NT2/D1 (cell line): ENCODE measurements at regions not wholly inside any gene's neighbourhood (a gene's known extent, or its start where the extent isn't known, plus 50 kb on each side); places are given as distances from the start of the nearest gene placed in this dataset.

ENCODE experiments used
- DNase-seq: peaks from one replicate; pipeline ENCODE4 v3.0.0-alpha.2; 2011; ENCODE audit warnings: low read depth, low spot score
- H3K27me3 ChIP-seq: 2 replicates; pipeline ENCODE4 v1.6.0; 2011; ENCODE audit warnings: mild to moderate bottlenecking; ENCODE audit not compliant: insufficient read length, insufficient read depth
- H3K36me3 ChIP-seq: 2 replicates; pipeline ENCODE4 v1.6.1; 2011; ENCODE audit warnings: mild to moderate bottlenecking, low read length, mixed read lengths; ENCODE audit not compliant: insufficient read depth, insufficient read length
- H3K4me1 ChIP-seq: 2 replicates; pipeline ENCODE4 v1.5.1; 2011; ENCODE audit not compliant: insufficient read depth, insufficient read length
- H3K4me3 ChIP-seq: 2 replicates; pipeline ENCODE4 v1.5.1; 2011; ENCODE audit warnings: low read depth; ENCODE audit not compliant: insufficient read length
- H3K9ac ChIP-seq: 2 replicates; pipeline ENCODE4 v1.6.0; 2011; ENCODE audit warnings: low read depth; ENCODE audit not compliant: insufficient read length
- H3K9me3 ChIP-seq: 2 replicates; pipeline ENCODE4 v1.5.1; 2011; ENCODE audit warnings: mild to moderate bottlenecking, low read length; ENCODE audit not compliant: insufficient read depth
- SUZ12 ChIP-seq: IDR thresholded peaks from 2 replicates; pipeline ENCODE4 v1.6.1; 2011; ENCODE audit not compliant: insufficient read length, insufficient read depth; ENCODE audit errors: extremely low read depth
- YY1 ChIP-seq: IDR thresholded peaks from 2 replicates; pipeline ENCODE4 v1.6.1; 2011; ENCODE audit not compliant: insufficient read length, insufficient read depth
- ZNF274 ChIP-seq: IDR thresholded peaks from 2 replicates; pipeline ENCODE4 v1.6.1; 2011; ENCODE audit warnings: mild to moderate bottlenecking, low read depth, low read length

GRCh38 chr5:155097995-155098394, 84.4 kb downstream of the KIF4B start:
- H3K36me3 ChIP-seq, result no peaks in the 10 kb centered on the region
- H3K9ac ChIP-seq, result no peak overlapping the region
- TF ChIP-seq SUZ12 (no peak), YY1 (no peak), ZNF274 (no peak)
- no peaks in the 10 kb centered on the region for H3K4me1 ChIP-seq
- DNase-seq, result no peak
- no peaks in the 10 kb centered on the region for H3K9me3 ChIP-seq
- no peaks in the 10 kb centered on the region for H3K27me3 ChIP-seq
- no peak overlapping the region for H3K4me3 ChIP-seq

GRCh38 chr5:155098433-155098832, 84.9 kb downstream of the KIF4B start:
- H3K4me3 ChIP-seq, result no peak overlapping the region
- no peaks in the 10 kb centered on the region for H3K27me3 ChIP-seq
- H3K9me3 ChIP-seq, result no peaks in the 10 kb centered on the region
- H3K36me3 ChIP-seq, result no peaks in the 10 kb centered on the region
- no peak for DNase-seq
- no peak for TF ChIP-seq SUZ12
- no peak for TF ChIP-seq YY1
- no peak for TF ChIP-seq ZNF274
- H3K4me1 ChIP-seq, result no peaks in the 10 kb centered on the region
- no peak overlapping the region for H3K9ac ChIP-seq

GRCh38 chr5:155101697-155102096, 88.1 kb downstream of the KIF4B start:
- TF ChIP-seq YY1 (no peak), ZNF274 (no peak), SUZ12 (no peak)
- DNase-seq, result no peak
- Histone ChIP-seq H3K4me1 (no peaks in the 10 kb centered on the region), H3K9ac (no peak overlapping the region), H3K27me3 (no peaks in the 10 kb centered on the region), H3K9me3 (no peaks in the 10 kb centered on the region), H3K36me3 (no peaks in the 10 kb centered on the region), H3K4me3 (no peak overlapping the region)

GRCh38 chr5:155103146-155103545, 89.6 kb downstream of the KIF4B start:
- TF ChIP-seq ZNF274, result no peak
- TF ChIP-seq YY1, result no peak
- no peak for TF ChIP-seq SUZ12
- Histone ChIP-seq H3K9me3 (no peaks in the 10 kb centered on the region), H3K4me3 (no peak overlapping the region), H3K9ac (no peak overlapping the region), H3K36me3 (no peaks in the 10 kb centered on the region), H3K4me1 (no peaks in the 10 kb centered on the region), H3K27me3 (no peaks in the 10 kb centered on the region)
- no peak for DNase-seq

- no peak for DNase-seq
- no peaks in the 10 kb centered on the region for H3K9me3 ChIP-seq
- TF ChIP-seq SUZ12 (no peak), YY1 (no peak)
- H3K27me3 ChIP-seq, result no peaks in the 10 kb centered on the region
- no peak overlapping the region for H3K4me3 ChIP-seq
- H3K4me1 ChIP-seq, result no peaks in the 10 kb centered on the region
- H3K36me3 ChIP-seq, result no peaks in the 10 kb centered on the region
- no peak overlapping the region for H3K9ac ChIP-seq
Measured at GRCh38 chr5:155104441-155104840, 90.9 kb downstream of the KIF4B start.

GRCh38 chr5:155106221-155106620, 92.7 kb downstream of the KIF4B start:
- Histone ChIP-seq H3K27me3 (no peaks in the 10 kb centered on the region), H3K9me3 (no peaks in the 10 kb centered on the region), H3K4me3 (no peak overlapping the region), H3K36me3 (no peaks in the 10 kb centered on the region), H3K4me1 (no peaks in the 10 kb centered on the region), H3K9ac (no peak overlapping the region)
- no peak for DNase-seq
- TF ChIP-seq SUZ12, result no peak
- TF ChIP-seq ZNF274, result no peak
- no peak for TF ChIP-seq YY1

- Histone ChIP-seq H3K27me3 (no peaks in the 10 kb centered on the region), H3K9me3 (peaks cover 23% of the 10 kb centered on the region), H3K36me3 (no peaks in the 10 kb centered on the region), H3K4me1 (no peaks in the 10 kb centered on the region), H3K9ac (no peak overlapping the region), H3K4me3 (no peak overlapping the region)
- no peak for DNase-seq
- TF ChIP-seq SUZ12 (no peak), YY1 (no peak), ZNF274 (no peak)
Measured at GRCh38 chr5:155113888-155114287, 100.3 kb downstream of the KIF4B start.

- Histone ChIP-seq H3K9me3 (peaks cover 23% of the 10 kb centered on the region), H3K9ac (no peak overlapping the region), H3K4me1 (no peaks in the 10 kb centered on the region), H3K4me3 (no peak overlapping the region), H3K36me3 (no peaks in the 10 kb centered on the region), H3K27me3 (no peaks in the 10 kb centered on the region)
- no peak for DNase-seq
- TF ChIP-seq ZNF274 (no peak), YY1 (no peak), SUZ12 (no peak)
Measured at GRCh38 chr5:155114655-155115054, 101.1 kb downstream of the KIF4B start.
